ENCODE measurements at regions not wholly inside any gene's neighbourhood (a gene's known extent, or its start where the extent isn't known, plus 50 kb on each side); places are given as distances from the start of the nearest gene placed in this dataset.

DNA sequence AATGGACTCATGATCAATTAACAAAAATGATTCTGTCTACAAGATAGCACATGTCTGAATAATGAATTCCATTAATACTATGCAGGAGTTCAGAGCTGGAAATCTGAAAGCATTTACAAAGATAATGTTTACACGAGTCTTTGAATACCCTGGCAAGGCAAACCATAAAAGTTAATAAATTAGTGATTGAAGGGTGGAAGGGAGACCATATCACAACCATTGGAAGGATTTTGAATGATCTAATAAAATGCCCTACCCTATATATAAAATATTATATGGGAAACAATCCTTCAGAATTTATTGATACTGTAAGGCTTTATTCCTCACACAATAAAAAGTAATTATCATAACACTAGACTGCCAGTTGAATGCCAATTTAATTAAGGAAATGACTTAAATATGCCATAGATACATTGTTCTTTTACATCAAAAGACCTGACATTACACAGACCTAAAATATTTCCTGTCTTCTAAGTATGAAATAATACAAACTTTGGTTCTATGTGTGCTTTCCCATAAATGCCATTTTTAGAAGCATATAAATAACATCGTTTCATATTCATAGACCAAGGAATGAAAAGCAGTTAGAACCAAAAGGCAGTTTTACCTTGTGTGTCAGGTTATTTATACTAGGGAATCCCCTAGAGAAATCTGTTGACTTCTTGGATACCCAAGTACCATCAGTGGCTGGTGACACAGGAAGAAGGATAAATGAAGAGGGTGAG is 249.2 kb upstream of the MARCKS start:
- DNase-seq = no peak

DNA sequence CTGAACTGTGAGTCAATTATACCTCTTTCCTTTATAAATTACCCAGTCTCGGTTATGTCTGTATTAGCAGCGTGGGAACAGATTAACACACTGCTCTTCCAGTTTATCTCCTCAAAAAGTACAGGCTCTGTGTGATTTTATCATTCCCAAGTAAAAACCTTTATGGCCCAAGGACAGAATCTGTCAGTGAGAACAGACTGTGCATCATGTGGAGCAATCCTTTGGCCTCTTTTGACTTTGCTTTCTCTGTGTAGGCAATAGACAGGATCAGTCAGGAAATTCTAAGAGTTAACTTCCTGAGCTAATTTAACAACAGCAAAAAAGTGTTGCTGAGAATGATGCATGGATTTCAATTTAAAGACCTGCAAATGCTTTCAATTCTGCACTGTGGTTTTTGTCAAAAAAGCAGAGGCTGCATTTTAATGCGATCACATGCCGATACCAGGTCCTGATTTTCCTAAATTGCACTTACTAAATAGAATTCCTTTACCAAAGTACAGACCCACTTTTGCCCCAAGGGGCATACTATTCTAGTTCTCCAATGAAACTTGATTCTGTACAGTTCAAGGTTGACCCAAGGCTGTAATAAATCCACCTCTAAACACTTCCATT is 246.7 kb upstream of the MARCKS start:
- no peak for DNase-seq

DNA sequence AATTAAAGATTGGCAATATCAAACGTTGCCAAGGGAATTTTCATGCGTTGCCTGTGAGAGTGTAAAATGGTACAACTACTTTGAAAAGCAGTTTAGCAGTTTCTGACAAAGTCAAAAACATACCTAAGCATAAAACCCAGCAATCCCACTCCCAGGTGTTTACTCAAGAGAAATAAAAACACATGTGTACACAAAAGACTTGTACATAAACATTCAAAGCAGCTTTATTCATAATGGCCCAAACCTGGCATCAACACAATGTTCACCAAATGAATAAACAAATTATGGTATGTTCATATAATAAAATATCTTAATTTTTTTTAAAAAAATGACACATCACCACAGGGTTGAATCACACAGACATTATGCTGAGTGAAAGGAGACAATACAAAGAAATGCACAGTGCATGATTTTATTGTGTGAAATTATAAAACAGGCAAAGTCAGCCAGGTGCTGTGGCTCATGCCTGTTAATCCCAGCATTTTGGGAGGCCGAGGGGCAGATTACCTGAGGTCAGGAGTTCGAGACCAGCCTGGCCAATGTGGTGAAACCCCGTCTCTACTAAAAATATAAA is 240.4 kb upstream of the MARCKS start:
- DNase-seq = no peak

DNA sequence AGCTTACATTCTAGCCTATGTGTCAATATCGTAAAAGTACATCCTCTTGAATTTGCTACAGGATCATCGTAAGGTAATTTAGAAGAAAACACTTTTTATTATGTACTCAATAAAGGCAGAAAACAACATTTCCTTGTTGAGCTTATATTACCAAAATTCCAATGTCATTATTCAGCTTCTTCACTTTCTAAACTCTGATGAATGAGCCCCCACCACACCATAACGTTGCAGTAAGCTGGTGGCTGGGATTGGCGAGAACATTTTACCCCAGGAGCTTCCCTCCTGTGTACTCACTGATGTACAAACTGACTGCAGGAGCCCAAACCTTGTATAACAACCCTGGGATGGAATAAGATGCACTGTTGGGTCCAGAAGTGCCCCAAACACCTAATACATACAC is 238.1 kb upstream of the MARCKS start:
- DNase-seq = no peak

DNA sequence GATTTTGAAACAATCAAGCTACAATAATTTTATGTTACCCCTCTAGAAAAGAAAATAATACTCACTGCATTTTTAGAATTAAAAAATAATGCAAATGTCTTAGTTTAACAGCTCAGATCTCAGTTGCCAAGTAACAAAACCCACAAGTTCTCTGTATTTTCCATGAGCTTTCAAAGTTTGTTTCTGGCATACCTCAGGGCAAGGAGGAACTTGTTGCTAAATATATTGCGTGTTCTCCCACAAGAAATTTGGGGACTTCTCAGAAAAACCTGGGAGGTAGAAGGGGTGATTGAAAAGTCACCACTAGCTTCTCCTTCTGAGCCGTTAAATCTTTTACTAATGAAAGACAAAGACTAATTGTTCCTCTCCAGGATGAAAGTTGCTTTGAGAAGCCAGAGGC is 236.8 kb upstream of the MARCKS start:
- no peak for DNase-seq

DNA sequence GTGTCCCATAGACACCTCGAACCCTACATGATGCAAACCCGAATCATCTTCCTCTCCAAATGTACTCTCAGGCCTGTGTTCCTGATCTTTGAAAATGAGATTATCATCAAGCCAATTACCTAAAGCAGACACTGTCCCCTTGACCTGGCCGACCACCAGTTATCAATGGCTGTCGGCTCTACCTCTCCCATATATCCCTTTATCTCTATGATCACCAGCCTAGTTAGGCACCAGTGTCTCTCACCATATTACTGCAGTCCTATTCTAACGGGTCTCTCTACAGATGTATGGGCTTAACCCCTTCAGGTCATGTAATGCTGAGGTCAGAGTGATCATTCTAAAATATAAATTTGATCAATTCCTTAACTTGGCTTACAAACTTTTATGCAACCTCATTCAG is 234.9 kb upstream of the MARCKS start:
- DNase-seq = no peak

DNA sequence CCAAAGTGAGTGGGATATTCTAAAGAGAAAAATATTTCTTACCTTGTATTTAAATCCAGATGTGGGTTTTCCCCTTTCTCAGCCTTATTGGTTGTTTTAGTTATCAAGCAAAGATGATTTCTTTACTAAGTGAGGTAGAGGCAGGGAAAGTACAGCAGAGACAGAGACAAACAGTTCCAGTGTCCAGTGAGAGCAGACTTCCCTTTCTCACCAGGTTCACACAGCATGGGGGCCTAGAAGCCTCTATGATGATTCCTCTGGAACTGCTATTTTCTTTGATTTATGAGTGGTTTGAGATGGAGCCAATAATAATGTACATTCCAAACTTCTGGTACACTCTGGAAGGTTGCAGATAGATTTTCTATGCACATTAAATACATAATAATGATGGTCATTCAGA is 234.0 kb upstream of the MARCKS start:
- DNase-seq = no peak

DNA sequence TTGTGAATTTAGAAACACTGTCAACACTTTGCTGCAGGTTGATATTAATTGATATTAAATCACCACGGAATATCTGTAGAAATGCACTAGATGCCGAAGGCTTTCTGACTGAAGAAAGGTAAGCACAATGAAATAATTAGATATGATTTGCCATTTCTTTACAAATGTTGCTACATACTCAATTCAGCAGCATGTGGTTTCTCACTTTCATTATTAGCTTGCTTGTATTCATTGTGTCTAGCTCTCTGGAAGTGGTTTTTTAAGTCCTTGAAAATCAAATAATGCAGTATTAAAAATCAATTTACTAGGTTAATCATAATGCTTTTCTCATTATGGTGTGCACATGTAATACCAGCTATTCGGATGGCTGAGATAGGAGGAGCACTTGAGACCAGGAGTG is 231.3 kb upstream of the MARCKS start:
- no peak for DNase-seq

DNA sequence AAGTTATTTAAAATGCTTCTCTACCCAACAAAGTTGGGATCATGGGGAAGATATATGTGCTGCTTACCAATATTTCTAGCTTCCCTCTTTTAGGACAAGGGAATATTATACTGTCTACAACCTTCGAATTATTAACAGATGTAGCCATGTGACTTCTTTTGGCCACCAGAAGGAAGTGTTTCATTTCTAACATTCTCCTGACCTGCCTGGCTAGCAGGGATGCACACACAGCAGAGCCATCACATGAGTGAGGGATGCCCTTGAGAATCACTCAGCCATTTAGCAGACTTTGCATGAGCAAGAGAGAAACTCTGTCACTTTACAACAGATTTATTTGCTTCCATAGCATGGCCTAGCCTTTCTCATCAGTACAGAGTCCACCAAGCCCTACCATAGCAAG is 230.7 kb upstream of the MARCKS start:
- no peak for DNase-seq

DNA sequence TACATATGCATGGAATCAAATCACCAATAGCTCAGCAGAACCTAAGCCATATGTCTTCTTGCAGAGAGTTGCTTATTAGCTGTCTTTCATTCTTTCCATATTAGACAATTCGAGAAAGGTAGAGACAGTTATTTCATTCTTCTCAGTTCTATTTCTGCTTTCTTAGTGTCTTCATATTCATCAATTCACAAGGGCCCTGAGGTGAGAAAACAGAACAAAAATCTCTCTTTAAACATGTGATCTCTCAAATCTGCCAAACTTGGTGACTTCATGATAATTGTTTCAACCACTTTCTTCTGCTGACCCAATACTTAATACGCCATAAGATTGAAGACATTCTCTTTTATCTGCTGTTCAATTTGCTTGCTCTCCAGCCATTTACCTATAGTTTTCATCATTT is 229.7 kb upstream of the MARCKS start:
- no peak for DNase-seq

DNA sequence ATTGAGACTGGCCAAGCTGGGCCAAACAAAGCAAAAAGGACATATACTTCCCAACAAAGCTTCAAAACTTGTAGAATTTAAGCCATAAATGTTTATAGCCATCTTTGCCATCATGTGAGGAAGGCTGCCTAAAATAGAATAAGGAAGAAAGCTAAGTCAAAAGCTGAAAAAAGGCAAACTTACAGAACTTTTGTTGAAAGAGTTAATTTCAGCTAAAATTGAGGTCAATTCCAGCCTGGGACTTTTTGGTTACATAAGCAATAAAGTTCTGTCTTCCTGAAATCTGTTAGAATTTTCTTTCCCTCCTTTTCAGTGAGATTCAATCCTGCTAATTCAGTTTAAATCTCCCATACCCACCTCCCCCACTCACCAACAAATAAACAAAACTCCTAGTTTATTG is 227.9 kb upstream of the MARCKS start:
- DNase-seq = no peak

DNA sequence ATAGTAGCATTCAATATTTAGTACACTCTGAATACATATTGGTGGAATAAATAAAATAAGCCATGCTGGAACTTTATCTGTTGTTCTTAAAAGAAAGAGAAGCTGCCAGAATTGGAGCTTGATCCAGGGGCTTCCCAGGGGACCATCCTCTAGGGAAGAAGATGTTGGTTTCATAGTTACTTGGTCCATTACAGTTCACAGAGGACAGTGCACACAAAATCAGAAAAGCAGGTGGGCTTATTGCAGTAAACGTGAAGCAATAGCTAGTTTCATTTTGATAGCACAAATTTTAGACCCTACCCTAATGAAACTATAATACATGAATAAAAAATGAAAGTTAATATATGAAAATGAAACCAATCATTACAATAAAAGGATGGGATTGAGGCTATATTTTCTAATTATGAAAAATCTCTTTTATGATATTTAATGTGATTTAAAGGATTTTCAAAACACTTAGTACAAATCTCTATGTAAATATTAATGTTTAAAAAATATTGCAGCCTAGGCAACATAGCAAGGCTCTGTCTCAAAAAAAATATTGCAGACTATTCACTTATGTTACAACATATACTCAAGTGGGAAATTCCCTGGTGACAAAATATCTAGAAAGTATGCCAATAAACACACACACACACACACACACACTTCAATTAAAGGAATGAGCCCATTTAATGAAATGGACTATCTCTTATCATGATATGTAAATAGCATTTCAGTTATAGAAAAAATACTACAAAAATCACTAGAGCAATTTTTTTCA is 227.0 kb upstream of the MARCKS start:
- DNase-seq = no peak

DNA sequence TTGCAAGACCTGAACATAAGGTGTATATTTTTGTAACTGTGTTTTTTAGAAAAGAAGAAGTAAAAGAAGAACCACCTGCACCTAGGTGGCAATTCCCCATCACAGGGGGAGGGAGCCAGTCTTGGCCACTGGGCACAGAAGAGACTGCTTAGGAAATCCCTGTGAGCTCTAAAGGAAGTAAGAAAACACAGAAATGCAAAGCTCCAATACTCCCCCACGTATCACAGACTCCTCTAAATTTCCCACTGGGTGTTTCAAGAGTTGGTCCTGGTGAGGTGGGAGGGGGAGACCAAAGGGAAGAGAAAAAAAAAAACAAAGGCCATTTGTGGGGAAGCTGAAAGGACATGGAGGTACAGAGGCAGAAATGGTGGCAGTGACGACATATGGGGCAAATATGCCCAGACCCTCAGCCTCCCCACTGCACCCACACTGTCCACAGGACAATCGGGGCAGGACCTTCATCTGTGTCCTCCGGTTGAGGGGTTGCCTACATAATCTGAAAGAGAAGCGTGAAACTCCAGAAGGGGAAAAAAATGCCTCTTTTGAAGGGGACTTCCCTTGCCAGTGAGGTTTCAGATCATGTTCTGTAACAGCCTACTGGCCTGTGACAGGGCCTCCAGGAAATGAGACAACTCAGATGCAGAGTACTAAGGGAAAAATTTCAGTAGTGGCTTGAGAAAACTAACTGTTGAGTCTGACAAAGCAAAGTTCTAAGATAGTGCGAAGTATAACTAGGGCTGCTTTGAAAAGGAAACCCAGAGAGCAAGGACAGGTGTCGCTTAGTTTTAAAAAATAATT is 226.2 kb upstream of the MARCKS start:
- DNase-seq = no peak

DNA sequence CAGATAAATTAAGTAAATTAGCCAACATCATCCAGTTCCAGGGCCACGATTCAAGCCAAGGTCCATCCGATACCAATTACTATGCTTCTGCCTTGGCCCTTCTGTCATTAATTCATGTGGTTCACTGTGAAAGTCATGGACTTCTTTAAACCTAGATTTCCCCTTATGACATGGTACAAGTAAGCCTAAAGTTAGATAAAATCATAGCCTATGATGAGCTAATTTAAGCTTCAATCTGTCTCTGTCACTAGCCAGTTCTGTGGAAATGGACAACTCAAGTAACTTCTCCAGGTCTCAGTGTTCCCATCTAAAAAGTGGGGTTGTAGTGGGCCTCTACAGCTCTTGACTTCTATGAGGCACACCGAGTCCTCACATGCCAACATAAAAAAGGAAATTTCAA is 225.5 kb upstream of the MARCKS start:
- no peak for DNase-seq

DNA sequence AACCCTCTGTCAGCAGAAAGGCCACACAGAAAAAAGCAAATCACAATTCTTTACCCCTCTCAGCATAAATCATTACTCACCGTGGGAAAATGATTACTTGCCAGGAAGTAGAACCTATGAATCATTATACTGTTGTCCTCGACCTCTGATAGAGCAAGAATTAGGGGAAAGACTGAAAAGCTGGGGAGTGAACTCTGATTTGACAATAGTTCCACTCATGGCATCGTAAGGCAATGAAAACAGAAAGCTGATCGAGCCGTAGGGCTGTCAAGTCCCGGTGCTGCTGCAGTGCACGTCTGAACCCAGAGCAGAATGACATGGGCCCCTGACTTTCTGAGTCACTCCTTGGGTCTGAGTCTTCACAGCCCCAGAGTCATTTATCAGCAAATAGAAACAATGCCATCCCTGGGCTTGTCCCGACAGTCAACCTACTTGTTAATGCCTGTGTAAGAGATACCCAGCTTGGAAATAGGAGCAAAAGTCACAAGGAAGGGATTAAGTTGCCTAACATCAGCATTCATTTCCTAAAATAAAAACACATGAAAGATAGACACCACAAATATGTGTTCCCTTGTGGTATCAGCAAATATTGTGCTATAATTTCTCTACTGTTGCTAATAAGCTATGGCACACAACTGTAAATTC is 224.8 kb upstream of the MARCKS start:
- peak; percentile 21 for DNase-seq

DNA sequence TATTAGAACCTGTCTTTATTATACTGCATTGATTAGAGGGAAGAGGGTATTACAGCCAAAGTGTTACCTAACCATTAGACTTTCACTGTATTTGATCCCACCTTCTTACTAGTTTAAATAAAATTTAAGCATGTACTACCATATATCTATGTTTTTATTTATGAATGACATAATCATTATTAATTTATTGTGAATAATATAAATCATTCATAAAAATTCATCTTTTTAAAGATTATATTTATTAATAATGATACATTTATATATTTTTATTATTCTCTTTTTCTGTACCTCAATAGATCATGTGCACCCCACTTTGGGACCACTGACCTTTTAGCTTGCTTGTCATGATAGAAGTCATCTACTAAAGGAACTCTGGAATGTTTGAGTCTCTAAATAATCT is 223.5 kb upstream of the MARCKS start:
- DNase-seq = no peak

DNA sequence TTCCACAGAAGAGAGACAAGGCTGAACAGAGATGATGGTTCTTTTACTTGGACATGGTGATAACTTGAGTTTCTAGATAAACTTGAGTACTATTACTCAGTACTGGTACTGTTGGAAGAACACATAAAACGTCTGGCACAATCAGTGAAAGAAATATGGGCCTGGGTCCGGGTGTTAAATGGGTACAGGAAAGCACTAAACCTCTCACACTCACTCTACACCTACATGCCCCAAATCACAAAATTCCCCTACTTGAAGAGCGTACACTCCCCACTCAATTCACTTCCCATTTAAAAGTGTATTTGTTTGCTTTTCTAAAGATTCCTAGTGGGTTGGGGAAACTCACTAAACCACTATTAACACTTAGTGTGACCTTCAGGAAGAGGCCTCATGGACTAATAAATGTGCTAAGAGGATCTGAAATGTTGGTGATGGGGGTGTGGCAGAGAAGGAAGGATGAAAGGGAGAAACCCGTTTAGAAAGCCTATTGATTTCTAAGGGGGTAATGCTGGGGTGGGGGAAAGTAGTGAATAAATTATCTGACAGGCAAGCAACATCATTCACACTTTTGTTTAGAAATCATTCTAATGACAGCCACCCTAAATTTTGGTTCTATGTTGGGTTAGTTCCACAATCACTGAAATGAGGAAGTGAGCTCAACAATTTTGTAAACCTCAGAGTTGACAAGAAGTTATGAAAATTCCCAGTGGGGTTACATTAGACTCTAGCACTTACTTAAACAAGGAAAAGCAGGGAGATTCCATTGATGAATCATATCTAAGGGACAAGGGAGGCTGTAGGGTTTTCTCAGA is 222.6 kb upstream of the MARCKS start:
- no peak for DNase-seq

DNA sequence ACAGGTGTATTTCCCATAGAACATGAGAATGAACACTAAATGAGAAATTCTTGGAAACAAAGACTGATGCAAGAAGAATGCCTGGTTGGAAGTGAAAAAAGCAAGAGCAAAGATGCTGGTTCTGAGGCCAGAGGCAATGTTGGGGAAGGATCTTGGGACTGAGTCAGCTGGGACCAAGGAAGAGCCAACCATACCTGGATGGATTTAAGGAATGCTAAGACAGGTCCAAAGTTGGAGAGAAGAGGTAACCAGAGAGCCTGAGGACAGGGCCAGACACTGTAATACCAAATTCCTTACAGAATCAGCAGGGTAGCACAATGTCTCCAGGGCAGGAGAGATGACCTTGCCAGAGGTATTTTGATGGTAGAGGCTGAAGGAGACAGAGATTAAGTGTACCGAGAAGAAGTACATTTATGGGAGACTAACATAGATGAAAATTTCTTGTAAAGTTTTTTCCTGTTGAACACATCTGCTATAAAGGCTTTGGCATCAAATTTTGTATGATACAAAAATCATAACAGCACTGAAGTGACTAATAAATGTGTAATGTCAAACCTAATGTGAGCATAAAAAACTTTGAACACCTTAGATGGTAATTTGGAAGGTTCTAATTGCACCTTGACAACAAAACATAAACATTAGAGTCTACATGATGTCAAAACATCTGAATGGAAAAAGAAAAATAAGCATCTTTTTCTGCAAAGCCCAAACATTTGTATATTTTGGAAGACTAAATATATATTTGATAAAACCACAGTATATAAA is 221.7 kb upstream of the MARCKS start:
- no peak for DNase-seq

DNA sequence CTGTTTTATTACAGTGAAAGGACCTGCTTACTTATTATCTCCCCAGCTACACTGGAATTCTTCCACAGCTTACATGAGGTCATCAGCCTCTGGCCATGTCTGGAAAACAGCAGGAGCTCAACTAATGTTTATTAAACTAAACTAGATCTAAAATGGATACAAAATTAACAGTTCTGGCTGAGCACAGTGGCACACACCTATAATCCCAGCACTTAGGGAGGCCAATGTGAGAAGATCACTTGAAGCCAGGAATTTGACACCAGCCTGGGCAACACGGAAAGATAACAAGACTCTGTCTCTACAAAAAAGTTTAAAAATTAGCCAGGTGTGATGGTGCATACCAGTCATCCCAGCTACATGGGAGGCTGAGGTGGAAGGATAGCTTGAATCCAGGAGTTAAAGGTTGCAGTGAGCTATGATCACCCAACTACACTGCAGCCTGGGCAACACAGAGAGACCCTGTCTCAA is 220.8 kb upstream of the MARCKS start:
- DNase-seq = no peak

DNA sequence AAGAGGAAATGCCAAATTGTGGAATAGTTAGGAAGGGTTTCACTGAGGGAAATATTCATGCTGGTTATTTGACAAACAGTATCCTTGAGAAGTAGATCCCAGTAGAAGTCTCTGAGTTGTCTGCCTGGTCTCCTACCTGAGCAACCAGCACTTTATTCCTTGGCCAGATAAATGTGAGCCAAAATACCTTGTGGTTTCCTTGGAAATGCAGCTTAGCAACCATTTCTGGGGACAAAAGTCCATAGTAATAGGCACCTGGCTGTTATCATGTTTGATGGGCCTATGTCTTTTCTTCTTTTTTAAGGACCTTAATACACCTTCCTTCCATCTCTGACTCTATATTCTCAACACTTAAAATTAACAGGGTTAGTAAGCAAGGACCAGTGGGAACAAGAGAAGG is 217.1 kb upstream of the MARCKS start:
- DNase-seq = no peak

Measured in NCI-H2227 treated with DMSO at 0.1 percent for 48 hours (cell line).